Natural killer cell treated with Interleukin-12 subunit alpha and Interleukin-12 subunit beta and Interleukin-15 and Interleukin-18, amount 100 ng/mL, for 72 hours (primary cell): ENCODE measurements at regions not wholly inside any gene's neighbourhood (a gene's known extent, or its start where the extent isn't known, plus 50 kb on each side); places are given as distances from the start of the nearest gene placed in this dataset.

ENCODE experiments used
- ATAC-seq, 2 donors: fragments of 150-1000 bp; cut with Tn5 transposase in 1 of 2; sonication (Bioruptor Pico), chemical (Tn5 transposase) in 1 of 2; 2 replicates each; pipeline ENCODE4 v1.10.0; 2021
- DNase-seq: peaks from one replicate; pipeline ENCODE4 v3.0.0; 2022; ENCODE audit warnings: low spot score
- H3K27ac Mint-ChIP-seq, 2 donors: 1 replicate in 1 of 2; 2 replicates in 1 of 2; pipeline ENCODE4 v1.8.0; 2022; ENCODE audit warnings: mixed read lengths in 2 of 2, mild to moderate bottlenecking in 1 of 2, moderate library complexity in 1 of 2
- H3K27me3 Mint-ChIP-seq, 2 donors: 1 replicate in 1 of 2; 2 replicates in 1 of 2; pipeline ENCODE4 v1.8.0; 2022; ENCODE audit warnings: mixed read lengths in 2 of 2
- H3K36me3 Mint-ChIP-seq: one replicate; pipeline ENCODE4 v1.8.0; 2022; ENCODE audit warnings: mixed read lengths
- H3K4me1 Mint-ChIP-seq, 2 donors: 1 replicate in 1 of 2; 2 replicates in 1 of 2; pipeline ENCODE4 v1.8.0; 2022; ENCODE audit warnings: low read depth in 2 of 2, mixed read lengths in 2 of 2, mild to moderate bottlenecking in 1 of 2
- H3K4me3 Mint-ChIP-seq: one replicate; pipeline ENCODE4 v1.8.0; 2022; ENCODE audit warnings: mixed read lengths
- H3K9me3 Mint-ChIP-seq: 2 replicates; pipeline ENCODE4 v1.8.0; 2022; ENCODE audit warnings: mixed read lengths

DNA sequence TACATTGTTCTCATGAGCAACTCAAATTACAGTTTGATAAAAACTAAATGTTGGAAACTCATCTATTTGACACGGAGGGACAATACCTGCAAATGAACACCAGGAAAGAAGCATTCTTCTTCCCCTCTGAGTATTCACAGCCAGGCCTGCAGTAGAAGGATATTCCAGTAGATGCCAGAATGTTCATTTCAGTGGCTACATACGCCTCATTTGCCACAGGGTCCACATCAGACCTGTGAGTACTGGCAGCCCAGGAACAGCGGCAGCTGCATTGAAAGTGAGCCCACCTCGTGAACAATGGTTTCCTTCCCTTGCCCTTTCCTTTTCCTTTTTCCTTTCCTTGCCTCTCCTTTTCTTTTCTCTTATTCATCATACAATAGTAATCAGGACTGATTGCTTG, 81.1 kb upstream of the NEIL3 start:
- ATAC-seq (no peak), DNase-seq (no peak)
- Mint-ChIP-seq H3K4me3 (no peak overlapping the region), H3K36me3 (no peaks in the 10 kb centered on the region), H3K4me1 (no peaks in the 10 kb centered on the region), H3K27ac (no peak overlapping the region), H3K27me3 (no peaks in the 10 kb centered on the region), H3K9me3 (no peaks in the 10 kb centered on the region)

DNA sequence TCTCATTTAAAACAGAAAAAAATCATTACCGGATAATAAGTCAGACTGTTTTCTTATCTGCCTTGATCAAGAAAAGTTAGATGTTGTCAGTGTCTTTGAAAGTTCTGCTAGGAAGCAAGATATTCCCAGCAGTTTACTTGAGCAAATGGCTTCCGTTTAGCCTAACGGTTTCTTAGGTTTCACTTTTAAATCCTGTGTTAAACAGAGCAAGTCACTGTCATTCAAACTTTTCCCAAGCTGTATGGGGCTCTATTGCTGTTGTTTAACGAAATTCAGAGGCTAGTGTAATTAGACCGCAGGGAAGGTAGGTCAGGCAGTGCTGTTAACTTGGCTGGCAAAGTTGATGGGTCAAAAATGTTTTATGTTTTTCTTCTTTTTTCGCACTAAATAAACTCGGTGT, 80.3 kb upstream of the NEIL3 start:
- peak overlapping the region; percentile 71 for H3K4me3 Mint-ChIP-seq
- DNase-seq (no peak), ATAC-seq (no peak)
- H3K27me3 Mint-ChIP-seq, result no peaks in the 10 kb centered on the region
- H3K27ac Mint-ChIP-seq, result peak overlapping the region; percentile 27 to 32
- H3K36me3 Mint-ChIP-seq, result no peaks in the 10 kb centered on the region
- H3K4me1 Mint-ChIP-seq, result no peaks in the 10 kb centered on the region
- H3K9me3 Mint-ChIP-seq, result no peaks in the 10 kb centered on the region

DNA sequence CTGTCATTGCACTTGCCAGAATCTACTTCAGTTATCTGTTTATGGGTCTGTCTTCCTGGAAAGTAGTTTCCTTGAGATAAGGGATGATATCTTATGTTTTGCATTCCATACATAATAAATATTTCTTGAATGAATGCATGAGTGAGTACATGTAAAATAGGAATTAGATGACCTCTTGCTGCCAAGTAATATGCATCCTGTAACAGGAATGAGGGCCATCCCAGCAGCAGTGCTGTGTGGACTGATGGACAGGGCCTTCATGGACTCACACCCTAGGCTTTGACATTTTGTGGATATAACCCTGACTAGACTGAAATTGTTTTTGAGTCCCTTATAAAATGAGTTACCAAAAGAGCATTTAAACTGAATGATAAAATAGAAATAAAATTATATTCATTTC, 77.2 kb upstream of the NEIL3 start:
- no peaks in the 10 kb centered on the region for H3K27me3 Mint-ChIP-seq
- H3K27ac Mint-ChIP-seq, result no peak overlapping the region
- no peak overlapping the region for H3K4me3 Mint-ChIP-seq
- DNase-seq (no peak), ATAC-seq (no peak)
- no peaks in the 10 kb centered on the region for H3K4me1 Mint-ChIP-seq
- H3K9me3 Mint-ChIP-seq, result no peaks in the 10 kb centered on the region
- H3K36me3 Mint-ChIP-seq, result no peaks in the 10 kb centered on the region

DNA sequence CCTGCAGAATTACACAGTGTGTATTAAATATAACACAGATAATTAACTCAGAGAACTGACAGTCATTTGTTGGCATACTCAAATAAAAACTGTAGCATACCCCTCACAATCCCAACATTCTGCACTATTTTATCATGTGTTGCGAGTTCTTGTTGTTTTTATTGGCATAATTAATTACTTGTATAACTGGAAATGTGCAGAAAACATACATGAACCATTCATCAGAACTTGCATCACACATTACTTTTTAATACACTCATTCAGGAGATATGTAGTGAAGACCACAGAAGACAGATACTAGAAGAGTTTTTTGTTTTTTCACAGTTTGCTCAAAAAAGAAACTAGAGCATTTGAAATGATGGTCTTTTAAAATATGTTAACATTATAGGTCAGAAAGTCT, 74.6 kb upstream of the NEIL3 start:
- Mint-ChIP-seq H3K9me3 (no peaks in the 10 kb centered on the region), H3K27me3 (no peaks in the 10 kb centered on the region), H3K27ac (no peak overlapping the region), H3K4me1 (no peaks in the 10 kb centered on the region), H3K36me3 (no peaks in the 10 kb centered on the region), H3K4me3 (no peak overlapping the region)
- DNase-seq (no peak), ATAC-seq (no peak)

DNA sequence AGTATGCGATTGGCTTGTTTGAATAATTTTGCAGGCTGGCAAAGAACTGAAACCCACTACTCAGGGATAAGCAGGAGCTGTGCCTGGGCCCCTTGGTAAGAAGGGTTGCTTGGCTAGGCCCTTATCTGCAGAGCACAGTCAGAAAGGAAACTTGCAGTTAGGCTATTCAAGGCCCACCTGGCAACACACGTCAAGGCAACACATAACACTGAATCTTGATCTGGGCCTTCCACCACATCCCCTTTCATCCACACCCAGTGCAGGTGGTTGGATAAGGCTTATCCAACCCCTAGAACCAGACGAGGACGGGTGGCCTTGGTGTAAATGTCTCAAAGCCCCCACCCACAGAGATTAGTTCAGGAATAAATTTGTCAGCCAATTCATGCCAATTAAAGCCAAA, 72.8 kb upstream of the NEIL3 start:
- H3K9me3 Mint-ChIP-seq, result peaks cover under 1% of the 10 kb centered on the region
- no peak for ATAC-seq
- no peaks in the 10 kb centered on the region for H3K4me1 Mint-ChIP-seq
- no peak for DNase-seq
- no peaks in the 10 kb centered on the region for H3K36me3 Mint-ChIP-seq
- no peak overlapping the region for H3K4me3 Mint-ChIP-seq
- no peaks in the 10 kb centered on the region for H3K27me3 Mint-ChIP-seq
- no peak overlapping the region for H3K27ac Mint-ChIP-seq

DNA sequence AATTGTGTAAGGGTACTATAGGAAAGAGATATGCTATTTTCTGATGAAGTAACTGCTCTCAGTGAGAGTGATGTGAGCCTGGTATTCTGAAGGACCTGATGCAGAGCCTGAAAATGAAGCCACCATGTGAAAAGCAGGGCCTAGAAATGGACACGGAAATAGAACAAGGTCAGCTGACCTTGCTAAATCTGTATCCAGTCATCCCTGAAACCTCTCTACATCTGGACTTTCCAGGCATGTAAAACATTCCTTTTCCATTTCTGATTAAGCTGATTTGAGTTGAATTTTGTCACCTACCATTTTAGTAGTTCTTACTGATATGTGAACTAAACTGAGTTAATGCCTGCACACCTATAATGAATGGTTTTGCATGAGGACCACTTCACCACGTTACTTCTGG, 72.4 kb upstream of the NEIL3 start:
- Mint-ChIP-seq H3K27ac (no peak overlapping the region), H3K36me3 (no peaks in the 10 kb centered on the region), H3K27me3 (no peaks in the 10 kb centered on the region), H3K4me3 (no peak overlapping the region), H3K9me3 (peaks cover 2% of the 10 kb centered on the region), H3K4me1 (no peaks in the 10 kb centered on the region)
- DNase-seq (no peak), ATAC-seq (no peak)

DNA sequence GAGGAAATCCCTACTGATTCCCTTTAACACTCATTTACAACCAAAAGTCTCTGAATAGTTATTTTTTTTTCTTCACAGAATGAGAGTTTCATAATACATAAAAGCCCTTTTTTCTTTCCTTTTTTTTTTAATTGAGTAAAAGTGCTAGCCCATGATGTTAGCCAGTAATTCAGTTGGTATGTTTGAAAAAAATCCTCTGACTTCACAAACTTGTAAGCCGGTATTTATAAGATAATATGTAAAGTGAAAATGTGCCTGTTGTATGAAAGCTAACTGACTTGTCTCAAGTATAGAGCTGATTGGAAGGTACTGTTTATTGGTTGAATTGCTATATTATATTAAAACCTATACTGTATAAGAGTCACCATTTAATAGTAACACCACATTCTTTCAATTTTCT, 70.2 kb upstream of the NEIL3 start:
- ATAC-seq (no peak), DNase-seq (no peak)
- Mint-ChIP-seq H3K36me3 (no peaks in the 10 kb centered on the region), H3K4me1 (no peaks in the 10 kb centered on the region), H3K27me3 (no peaks in the 10 kb centered on the region), H3K27ac (no peak overlapping the region), H3K9me3 (peaks cover 2% of the 10 kb centered on the region), H3K4me3 (no peak overlapping the region)

DNA sequence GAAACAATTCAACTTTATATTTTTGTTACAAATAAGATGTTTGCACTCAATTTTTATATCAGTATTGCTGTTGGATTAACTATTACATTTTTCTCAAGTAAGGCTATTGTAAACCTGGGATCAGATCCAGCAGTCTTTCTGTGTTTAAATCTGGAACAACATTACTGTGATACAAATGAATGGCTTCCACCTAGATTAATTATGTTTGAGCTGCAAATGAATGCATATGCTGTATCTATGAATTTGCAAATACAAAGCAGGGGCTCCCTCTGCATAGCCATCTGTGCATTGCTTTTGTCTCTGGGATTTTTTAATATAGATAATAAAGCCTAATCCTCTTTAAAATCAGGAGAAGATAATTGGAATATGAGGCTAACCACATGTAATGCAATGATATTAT, 69.8 kb upstream of the NEIL3 start:
- Mint-ChIP-seq H3K4me1 (no peaks in the 10 kb centered on the region), H3K27ac (no peak overlapping the region), H3K9me3 (peaks cover 2% of the 10 kb centered on the region), H3K27me3 (no peaks in the 10 kb centered on the region), H3K4me3 (no peak overlapping the region), H3K36me3 (no peaks in the 10 kb centered on the region)
- DNase-seq, result no peak
- ATAC-seq, result no peak

DNA sequence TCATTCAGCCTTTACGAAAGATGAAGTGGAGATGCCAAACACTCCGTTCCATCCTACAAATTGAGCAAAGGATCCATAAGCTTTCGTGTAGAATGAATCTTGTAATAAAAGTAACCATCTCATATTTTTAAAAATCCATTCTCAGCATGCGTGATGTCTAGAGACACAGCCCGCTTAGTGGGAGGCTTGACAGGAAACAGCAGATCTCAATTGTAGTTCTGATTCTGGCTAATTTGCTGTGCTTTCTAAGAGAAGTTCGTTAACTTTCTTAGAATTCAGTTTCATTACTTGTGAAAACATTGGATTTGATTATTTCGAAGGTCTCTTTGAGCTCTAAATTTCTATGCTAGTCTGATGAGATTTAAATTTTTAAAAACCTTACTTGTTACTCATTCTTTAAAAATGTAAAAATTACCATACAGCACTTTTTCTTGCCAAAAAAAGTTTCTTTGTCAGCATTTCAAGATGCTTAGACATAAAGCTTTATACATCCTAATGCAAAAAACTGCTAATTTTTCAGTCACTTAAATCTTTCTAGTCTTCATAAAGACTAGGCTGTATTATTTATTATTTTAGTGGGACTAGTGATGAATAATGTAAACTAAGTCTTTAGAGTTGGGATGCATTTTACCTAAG, 66.9 kb upstream of the NEIL3 start:
- H3K36me3 Mint-ChIP-seq, result no peaks in the 10 kb centered on the region
- no peak for ATAC-seq
- H3K4me1 Mint-ChIP-seq, result no peaks in the 10 kb centered on the region
- peaks cover 2% of the 10 kb centered on the region for H3K9me3 Mint-ChIP-seq
- H3K27me3 Mint-ChIP-seq, result no peaks in the 10 kb centered on the region
- no peak overlapping the region for H3K4me3 Mint-ChIP-seq
- H3K27ac Mint-ChIP-seq, result no peak overlapping the region
- DNase-seq, result no peak

DNA sequence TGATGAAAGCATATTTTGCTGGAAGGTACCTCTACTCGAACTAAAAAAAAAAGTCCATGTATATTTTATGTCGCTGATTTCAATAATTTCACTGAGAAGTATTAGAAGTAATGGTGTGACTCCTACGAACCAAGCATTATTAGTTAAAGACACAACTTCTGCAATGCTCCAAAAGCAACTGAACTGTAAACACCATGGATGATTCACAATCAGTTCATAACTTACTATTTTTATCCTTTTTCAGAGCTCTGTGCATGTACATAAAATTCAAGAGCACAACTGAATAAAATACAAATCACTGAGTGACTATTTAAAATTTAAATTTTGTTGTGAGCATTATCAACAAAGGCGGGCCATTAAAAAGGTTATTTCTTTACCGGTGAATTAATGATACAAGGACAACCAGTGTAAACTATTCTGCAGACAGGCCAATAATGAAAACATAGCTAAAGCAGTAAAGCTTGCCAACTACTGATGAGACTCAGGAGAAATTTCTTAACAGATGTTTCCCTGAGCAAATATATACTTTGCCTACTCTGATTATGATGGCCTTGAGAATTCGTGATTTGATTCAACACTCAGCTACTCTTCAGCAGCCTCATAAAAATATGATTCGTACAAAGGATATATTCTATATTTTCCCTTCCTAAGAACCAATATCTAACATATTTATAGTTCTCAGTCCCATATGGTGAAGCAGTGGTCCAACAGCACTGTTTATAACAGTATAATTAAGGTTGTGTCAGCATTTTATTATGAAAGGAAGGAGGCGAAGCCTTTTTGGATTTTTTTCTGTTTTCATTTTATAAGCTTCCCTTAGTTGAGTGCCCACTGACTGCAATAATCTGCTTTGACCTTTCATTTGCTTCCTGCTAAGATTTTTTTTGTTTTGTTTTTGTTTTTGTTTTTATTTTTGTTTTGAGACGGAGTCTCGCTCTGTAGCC, 62.8 kb upstream of the NEIL3 start:
- Mint-ChIP-seq H3K4me1 (peaks cover 4% of the 10 kb centered on the region in 2 donors), H3K27me3 (peaks cover 13 to 16% of the 10 kb centered on the region in 2 donors), H3K9me3 (peaks cover 1% of the 10 kb centered on the region), H3K36me3 (no peaks in the 10 kb centered on the region), H3K27ac (no peak overlapping the region), H3K4me3 (no peak overlapping the region)
- DNase-seq, result no peak
- ATAC-seq, result no peak

DNA sequence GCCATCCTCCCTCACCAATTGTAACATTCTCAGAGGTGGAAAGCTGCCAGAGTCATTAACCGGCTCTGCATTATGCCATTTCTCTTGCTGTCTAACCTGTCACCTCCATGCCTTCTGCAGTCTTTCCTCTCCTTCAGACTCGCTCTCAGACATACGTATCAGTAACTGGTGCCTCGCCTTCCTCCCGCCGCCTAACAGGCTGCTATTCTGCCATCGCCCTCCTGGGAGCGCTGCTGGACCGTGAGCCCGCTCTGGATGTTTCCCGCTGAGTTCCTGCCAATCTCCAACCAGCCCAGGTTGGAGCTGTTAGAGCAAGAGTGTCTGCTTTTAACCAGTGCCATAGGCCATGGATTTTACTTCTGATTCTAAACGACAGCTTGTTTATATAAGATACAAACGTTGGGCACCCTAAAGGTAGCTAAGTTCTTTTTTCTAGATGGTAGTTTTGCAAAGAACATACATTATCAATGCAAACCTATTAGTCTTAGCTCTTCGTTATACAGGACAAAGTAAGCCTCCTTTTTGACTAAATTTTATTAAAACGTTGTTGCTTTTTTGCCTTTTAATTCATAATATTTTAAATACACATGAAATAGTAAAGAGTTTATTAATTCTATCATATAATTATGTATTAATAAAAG, 59.5 kb upstream of the NEIL3 start:
- H3K27me3 Mint-ChIP-seq, result peaks cover 13 to 16% of the 10 kb centered on the region in 2 donors
- peaks cover 4% of the 10 kb centered on the region in 2 donors for H3K4me1 Mint-ChIP-seq
- ATAC-seq (peak; percentile 77 to 78), DNase-seq (no peak)
- H3K9me3 Mint-ChIP-seq, result no peaks in the 10 kb centered on the region
- H3K27ac Mint-ChIP-seq, result no peak overlapping the region
- H3K4me3 Mint-ChIP-seq, result no peak overlapping the region
- no peaks in the 10 kb centered on the region for H3K36me3 Mint-ChIP-seq

DNA sequence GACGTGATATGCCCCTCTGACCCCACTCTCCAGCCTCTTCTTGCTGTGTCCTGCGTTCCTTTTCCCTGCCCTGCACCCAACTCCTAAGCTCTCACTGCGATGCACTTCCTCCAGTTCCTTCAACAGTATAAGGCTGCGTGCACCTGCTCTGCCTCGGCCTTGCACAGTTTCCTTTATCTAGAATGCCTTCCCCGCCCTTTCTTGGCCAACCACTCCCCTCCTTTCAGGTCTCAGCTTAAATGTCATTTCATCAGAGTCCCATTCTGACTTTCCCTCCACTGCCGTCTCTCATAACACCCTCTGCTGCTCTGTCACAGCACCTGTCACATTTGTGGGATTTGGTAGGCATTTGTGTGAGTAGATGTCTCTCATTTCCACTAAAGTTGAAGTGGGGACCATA, 58.4 kb upstream of the NEIL3 start:
- no peak overlapping the region for H3K4me3 Mint-ChIP-seq
- no peaks in the 10 kb centered on the region for H3K9me3 Mint-ChIP-seq
- DNase-seq (no peak), ATAC-seq (no peak)
- H3K36me3 Mint-ChIP-seq, result no peaks in the 10 kb centered on the region
- H3K4me1 Mint-ChIP-seq, result peaks cover 4% of the 10 kb centered on the region in 2 donors
- no peak overlapping the region for H3K27ac Mint-ChIP-seq
- peaks cover 13 to 16% of the 10 kb centered on the region in 2 donors for H3K27me3 Mint-ChIP-seq

DNA sequence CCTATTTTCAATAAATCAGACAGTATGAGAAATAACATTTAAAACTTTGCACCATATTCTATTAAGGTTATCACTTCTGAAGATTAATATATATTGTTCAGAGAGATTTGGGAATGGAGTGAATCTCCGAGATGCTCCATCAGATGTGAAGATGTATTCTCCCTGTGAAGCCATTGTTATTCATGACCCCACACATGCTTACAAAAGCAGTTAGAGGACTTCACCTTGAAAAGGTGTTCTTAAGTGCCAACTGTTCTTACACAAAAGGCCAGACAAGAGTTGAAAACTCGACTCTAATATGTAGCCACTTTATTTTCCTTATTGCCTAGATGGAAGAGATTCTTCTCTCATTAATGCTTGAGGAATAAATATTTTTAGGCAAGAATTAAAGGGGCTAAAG, 54.3 kb upstream of the NEIL3 start:
- H3K4me1 Mint-ChIP-seq, result no peaks in the 10 kb centered on the region
- ATAC-seq (no peak), DNase-seq (no peak)
- H3K36me3 Mint-ChIP-seq, result no peaks in the 10 kb centered on the region
- H3K9me3 Mint-ChIP-seq, result peaks cover 4% of the 10 kb centered on the region
- H3K27ac Mint-ChIP-seq, result no peak overlapping the region
- peaks cover under 1 to 12% of the 10 kb centered on the region in 2 donors for H3K27me3 Mint-ChIP-seq
- H3K4me3 Mint-ChIP-seq, result no peak overlapping the region

DNA sequence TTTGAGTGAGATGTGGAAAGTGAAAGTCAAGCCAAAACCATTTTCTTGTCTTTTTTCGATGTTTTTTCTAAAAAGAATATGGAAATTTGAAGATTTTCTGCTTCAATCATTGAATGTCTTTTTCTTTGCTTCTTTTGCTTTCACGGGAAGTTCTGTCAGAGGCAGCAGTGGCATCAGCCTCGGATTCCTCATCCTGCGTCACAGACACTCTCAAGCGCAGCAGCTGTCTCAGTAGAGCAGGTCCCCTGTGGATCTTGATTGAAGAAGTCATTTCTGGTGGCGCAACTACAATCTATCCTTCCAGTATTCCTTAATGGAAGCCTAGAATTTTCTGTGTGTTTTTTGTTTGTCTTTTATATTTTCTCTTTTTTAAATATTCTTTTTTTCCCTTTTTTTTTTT, 52.7 kb upstream of the NEIL3 start:
- DNase-seq, result no peak
- Mint-ChIP-seq H3K4me1 (no peaks in the 10 kb centered on the region), H3K27ac (no peak overlapping the region), H3K4me3 (no peak overlapping the region), H3K27me3 (peaks cover 0 to 7% of the 10 kb centered on the region in 2 donors), H3K9me3 (peaks cover 4% of the 10 kb centered on the region), H3K36me3 (no peaks in the 10 kb centered on the region)
- no peak for ATAC-seq
